Glutamatergic neuron (in vitro differentiated cells): ENCODE measurements at regions not wholly inside any gene's neighbourhood (a gene's known extent, or its start where the extent isn't known, plus 50 kb on each side); places are given as distances from the start of the nearest gene placed in this dataset.

Source experiments
- DNase-seq: peaks from one replicate; pipeline ENCODE4 v3.0.0; 2022
- H3K27ac Mint-ChIP-seq: one replicate; pipeline ENCODE4 v1.8.0; 2020; ENCODE audit warnings: mild to moderate bottlenecking, mixed read lengths, inconsistent platforms; ENCODE audit not compliant: unreplicated experiment
- H3K27me3 Mint-ChIP-seq: one replicate; pipeline ENCODE4 v1.8.0; 2020; ENCODE audit warnings: mild to moderate bottlenecking, moderate library complexity, mixed read lengths, inconsistent platforms; ENCODE audit not compliant: unreplicated experiment
- H3K36me3 Mint-ChIP-seq: one replicate; pipeline ENCODE4 v1.8.0; 2020; ENCODE audit warnings: mild to moderate bottlenecking, mixed read lengths, inconsistent platforms; ENCODE audit not compliant: unreplicated experiment
- H3K4me1 Mint-ChIP-seq: one replicate; pipeline ENCODE4 v1.8.0; 2020; ENCODE audit warnings: mild to moderate bottlenecking, low read depth, mixed read lengths, inconsistent platforms; ENCODE audit not compliant: unreplicated experiment
- H3K4me3 Mint-ChIP-seq: one replicate; pipeline ENCODE4 v1.8.0; 2020; ENCODE audit warnings: mild to moderate bottlenecking, mixed read lengths, inconsistent platforms; ENCODE audit not compliant: unreplicated experiment
- H3K9me3 Mint-ChIP-seq: one replicate; pipeline ENCODE4 v1.8.0; 2020; ENCODE audit warnings: mild to moderate bottlenecking, moderate library complexity, mixed read lengths, inconsistent platforms; ENCODE audit not compliant: unreplicated experiment
- TF ChIP-seq, protein P1 (sequence below): fragments of 200-600 bp; sonication (generic); IDR thresholded peaks from one replicate; pipeline ENCODE4 v1.5.0; 2021; ENCODE audit not compliant: partially characterized antibody, unreplicated experiment

DNA sequence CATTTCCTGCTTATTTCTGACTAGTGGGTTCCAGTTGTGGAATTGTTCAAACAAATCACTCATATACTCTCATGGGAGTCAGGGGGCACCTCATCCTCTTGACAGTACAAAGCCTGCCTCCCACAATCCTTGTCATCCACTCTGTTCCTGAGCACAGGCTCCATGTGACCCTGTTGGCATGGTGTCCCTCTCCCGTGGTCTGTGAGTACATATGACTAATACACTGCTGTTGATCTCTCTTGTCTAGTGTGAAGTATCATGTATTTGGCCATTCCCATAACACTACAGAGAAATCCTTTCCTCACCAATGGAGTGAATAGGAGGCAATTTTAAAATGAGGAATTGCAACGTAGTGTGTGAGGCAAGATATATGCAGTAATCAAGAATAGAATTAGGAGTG is 185.3 kb downstream of the OGFRL1 start:
- no peaks in the 10 kb centered on the region for H3K4me1 Mint-ChIP-seq
- no peaks in the 10 kb centered on the region for H3K36me3 Mint-ChIP-seq
- TF ChIP-seq, protein P1, sequence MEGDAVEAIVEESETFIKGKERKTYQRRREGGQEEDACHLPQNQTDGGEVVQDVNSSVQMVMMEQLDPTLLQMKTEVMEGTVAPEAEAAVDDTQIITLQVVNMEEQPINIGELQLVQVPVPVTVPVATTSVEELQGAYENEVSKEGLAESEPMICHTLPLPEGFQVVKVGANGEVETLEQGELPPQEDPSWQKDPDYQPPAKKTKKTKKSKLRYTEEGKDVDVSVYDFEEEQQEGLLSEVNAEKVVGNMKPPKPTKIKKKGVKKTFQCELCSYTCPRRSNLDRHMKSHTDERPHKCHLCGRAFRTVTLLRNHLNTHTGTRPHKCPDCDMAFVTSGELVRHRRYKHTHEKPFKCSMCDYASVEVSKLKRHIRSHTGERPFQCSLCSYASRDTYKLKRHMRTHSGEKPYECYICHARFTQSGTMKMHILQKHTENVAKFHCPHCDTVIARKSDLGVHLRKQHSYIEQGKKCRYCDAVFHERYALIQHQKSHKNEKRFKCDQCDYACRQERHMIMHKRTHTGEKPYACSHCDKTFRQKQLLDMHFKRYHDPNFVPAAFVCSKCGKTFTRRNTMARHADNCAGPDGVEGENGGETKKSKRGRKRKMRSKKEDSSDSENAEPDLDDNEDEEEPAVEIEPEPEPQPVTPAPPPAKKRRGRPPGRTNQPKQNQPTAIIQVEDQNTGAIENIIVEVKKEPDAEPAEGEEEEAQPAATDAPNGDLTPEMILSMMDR = no peak
- H3K27me3 Mint-ChIP-seq = no peaks in the 10 kb centered on the region
- no peaks in the 10 kb centered on the region for H3K9me3 Mint-ChIP-seq
- no peak overlapping the region for H3K4me3 Mint-ChIP-seq
- H3K27ac Mint-ChIP-seq = no peak overlapping the region
- DNase-seq = no peak

GRCh38 chr6:71474942-71475341 is 186.3 kb downstream of the OGFRL1 start:
- no peak overlapping the region for H3K27ac Mint-ChIP-seq

DNA sequence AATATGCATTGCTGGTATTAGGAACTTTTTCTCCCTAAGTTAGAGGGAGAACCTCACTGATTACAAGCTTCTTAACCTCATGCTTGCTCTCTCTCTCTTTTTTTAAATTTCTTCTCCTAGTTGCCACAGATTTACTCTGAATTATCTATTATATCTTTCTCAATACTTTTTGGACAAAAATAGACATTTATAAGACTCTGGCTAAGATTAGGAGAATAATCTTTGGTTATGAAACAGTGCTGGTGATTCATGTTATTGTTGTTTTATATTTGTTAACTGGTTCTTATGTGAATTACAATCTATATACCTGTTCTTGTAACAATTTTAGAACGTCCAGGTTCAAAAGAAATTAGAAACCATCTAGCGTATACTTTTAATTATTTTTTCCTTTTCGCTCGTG is 187.8 kb downstream of the OGFRL1 start:
- no peaks in the 10 kb centered on the region for H3K4me1 Mint-ChIP-seq
- DNase-seq = no peak
- no peak overlapping the region for H3K4me3 Mint-ChIP-seq
- no peak overlapping the region for H3K27ac Mint-ChIP-seq
- no peaks in the 10 kb centered on the region for H3K36me3 Mint-ChIP-seq
- no peaks in the 10 kb centered on the region for H3K9me3 Mint-ChIP-seq
- H3K27me3 Mint-ChIP-seq = no peaks in the 10 kb centered on the region
- TF ChIP-seq, protein P1 = no peak

More at GRCh38 chr6:71474942-71475341, 186.3 kb downstream of the OGFRL1 start:
- Mint-ChIP-seq H3K27me3 (no peaks in the 10 kb centered on the region), H3K36me3 (no peaks in the 10 kb centered on the region), H3K9me3 (no peaks in the 10 kb centered on the region), H3K4me3 (no peak overlapping the region), H3K4me1 (no peaks in the 10 kb centered on the region)
- no peak for DNase-seq
- TF ChIP-seq, protein P1 = no peak

DNA sequence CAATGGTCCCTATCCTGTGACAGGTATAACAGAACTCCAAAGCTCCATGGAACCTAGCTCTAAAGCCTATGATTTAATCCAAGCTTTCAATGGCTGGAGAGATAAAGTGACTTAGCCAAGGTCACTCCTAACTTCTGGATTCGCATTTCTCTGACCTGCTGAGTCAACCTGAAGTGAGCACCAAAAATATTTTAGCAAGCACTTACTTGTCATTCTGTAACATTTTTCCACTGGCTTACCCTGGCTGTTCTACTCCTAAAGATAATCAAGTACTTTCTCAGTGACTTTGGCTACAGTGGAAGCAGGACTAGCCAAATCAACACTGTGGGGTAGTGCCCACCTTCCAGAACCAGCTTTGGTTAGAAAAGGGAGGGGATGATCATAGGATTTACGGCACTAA is 188.3 kb downstream of the OGFRL1 start:
- Mint-ChIP-seq H3K4me3 (no peak overlapping the region), H3K4me1 (no peaks in the 10 kb centered on the region), H3K27me3 (no peaks in the 10 kb centered on the region), H3K9me3 (peaks cover 2% of the 10 kb centered on the region), H3K36me3 (no peaks in the 10 kb centered on the region), H3K27ac (no peak overlapping the region)
- no peak for DNase-seq
- TF ChIP-seq, protein P1 = no peak

GRCh38 chr6:71478834-71479541 is 190.4 kb downstream of the OGFRL1 start:
- TF ChIP-seq, protein P1 = no peak
- Mint-ChIP-seq H3K9me3 (peaks cover 2% of the 10 kb centered on the region), H3K4me1 (no peaks in the 10 kb centered on the region), H3K27ac (no peak overlapping the region), H3K27me3 (no peaks in the 10 kb centered on the region), H3K4me3 (no peak overlapping the region), H3K36me3 (no peaks in the 10 kb centered on the region)
- no peak for DNase-seq
